ENCODE measurements at regions not wholly inside any gene's neighbourhood (a gene's known extent, or its start where the extent isn't known, plus 50 kb on each side); places are given as distances from the start of the nearest gene placed in this dataset.

DNA sequence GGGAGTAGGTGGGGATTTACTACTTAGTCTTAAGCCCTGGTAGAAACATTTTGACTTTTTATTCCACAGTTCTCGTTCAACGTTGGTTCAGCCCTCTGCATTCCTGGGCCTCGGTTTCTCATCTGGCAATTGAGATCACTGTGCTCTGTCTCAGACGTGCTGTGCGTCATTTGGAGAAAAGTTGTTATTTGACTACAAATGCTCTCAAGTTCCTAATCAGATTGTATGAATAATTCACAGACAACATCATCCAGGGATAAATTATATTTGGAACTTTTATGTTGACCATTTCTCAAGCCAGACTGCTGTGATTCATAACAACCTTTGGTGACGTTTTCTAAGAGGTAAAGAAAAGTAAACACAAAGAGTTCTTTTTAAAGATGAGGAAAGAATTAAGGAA is 69.2 kb downstream of the BLID start:
- H3K79me2 ChIP-seq (ENCODE audit: control insufficient read depth, insufficient read depth, low read length, poor library complexity) = no peaks in the 10 kb centered on the region
- no peak overlapping the region for H3K4me2 ChIP-seq (ENCODE audit: low read length)
- H2AK5ac ChIP-seq (ENCODE audit: low read length) = no peak overlapping the region
- no peak overlapping the region for H3K9ac ChIP-seq (ENCODE audit: low read length)
- no peaks in the 10 kb centered on the region for H3K9me3 ChIP-seq (ENCODE audit: insufficient read depth, low read depth, low read length)
- H3K18ac ChIP-seq (ENCODE audit: low read length) = no peak overlapping the region
- H2BK12ac ChIP-seq (ENCODE audit: low read length) = no peak overlapping the region
- no peak overlapping the region for H4K8ac ChIP-seq (ENCODE audit: low read depth, low read length)
- no peaks in the 10 kb centered on the region for H3K4me1 ChIP-seq (ENCODE audit: control insufficient read depth in 1 of 2, insufficient read depth in 2 of 2, low read length in 2 of 2)
- H4K12ac ChIP-seq (ENCODE audit: low read depth, low read length) = no peak overlapping the region
- H3K4me3 ChIP-seq (ENCODE audit: low read depth, low read length) = no peak overlapping the region
- H3K27me3 ChIP-seq (ENCODE audit: insufficient read depth, low read length) = no peaks in the 10 kb centered on the region
- H2BK5ac ChIP-seq (ENCODE audit: low read depth, low read length, poor library complexity) = no peak overlapping the region
- no CpG with 5 or more reads among the region's 6 CpGs for WGBS (ENCODE audit: extremely low coverage, insufficient coverage, insufficient read length)
- no peak overlapping the region for H3K27ac ChIP-seq (ENCODE audit: low read depth, low read length)
- H2AFZ ChIP-seq (ENCODE audit: insufficient read depth, low read length, poor library complexity) = no peak overlapping the region
- DNase-seq = no peak
- H3K23ac ChIP-seq (ENCODE audit: low read length) = no peak overlapping the region
- no peak overlapping the region for H4K91ac ChIP-seq (ENCODE audit: low read depth, low read length)
- no peak overlapping the region for H3K4ac ChIP-seq (ENCODE audit: low read depth, low read length)
- H3K14ac ChIP-seq (ENCODE audit: low read length) = no peak overlapping the region
- H3K36me3 ChIP-seq (ENCODE audit: control insufficient read depth in 1 of 2, insufficient read depth in 2 of 2, low read length in 2 of 2) = no peaks in the 10 kb centered on the region
- H2BK120ac ChIP-seq (ENCODE audit: insufficient read depth, low read length, poor library complexity) = no peak overlapping the region
- no peaks in the 10 kb centered on the region for H3K79me1 ChIP-seq (ENCODE audit: low read length)

DNA sequence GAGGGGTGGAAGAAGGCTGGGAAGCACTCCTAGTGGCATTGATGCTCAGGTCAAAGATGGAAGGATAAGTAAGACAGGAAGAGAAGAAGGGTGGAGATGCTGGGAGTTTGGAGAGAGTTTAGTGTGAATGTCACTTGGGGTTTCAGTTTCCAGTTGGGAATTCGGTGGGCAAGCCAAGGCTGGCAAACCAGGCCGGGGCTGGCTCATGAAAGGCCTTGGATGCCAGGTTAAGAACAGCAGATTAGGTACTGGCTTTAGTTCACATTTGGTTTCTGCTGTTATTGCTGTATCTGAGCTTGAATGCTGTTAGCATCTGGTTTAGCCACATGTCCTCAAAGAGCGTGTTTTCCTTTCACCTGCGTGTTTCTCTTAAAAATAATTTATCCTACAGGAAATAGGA is 69.6 kb downstream of the BLID start:
- Histone ChIP-seq H2BK120ac (ENCODE audit: insufficient read depth, low read length, poor library complexity) (no peak overlapping the region), H3K36me3 (ENCODE audit: control insufficient read depth in 1 of 2, insufficient read depth in 2 of 2, low read length in 2 of 2) (no peaks in the 10 kb centered on the region), H3K14ac (ENCODE audit: low read length) (no peak overlapping the region), H2AK5ac (ENCODE audit: low read length) (no peak overlapping the region), H3K4me2 (ENCODE audit: low read length) (no peak overlapping the region), H4K8ac (ENCODE audit: low read depth, low read length) (no peak overlapping the region), H2AFZ (ENCODE audit: insufficient read depth, low read length, poor library complexity) (no peak overlapping the region), H3K27ac (ENCODE audit: low read depth, low read length) (no peak overlapping the region), H3K9ac (ENCODE audit: low read length) (no peak overlapping the region), H2BK5ac (ENCODE audit: low read depth, low read length, poor library complexity) (no peak overlapping the region), H3K79me1 (ENCODE audit: low read length) (no peaks in the 10 kb centered on the region), H3K23ac (ENCODE audit: low read length) (no peak overlapping the region), H2BK12ac (ENCODE audit: low read length) (no peak overlapping the region), H3K9me3 (ENCODE audit: insufficient read depth, low read depth, low read length) (no peaks in the 10 kb centered on the region), H4K91ac (ENCODE audit: low read depth, low read length) (no peak overlapping the region), H3K4me1 (ENCODE audit: control insufficient read depth in 1 of 2, insufficient read depth in 2 of 2, low read length in 2 of 2) (no peaks in the 10 kb centered on the region), H4K12ac (ENCODE audit: low read depth, low read length) (no peak overlapping the region), H3K4ac (ENCODE audit: low read depth, low read length) (no peak overlapping the region), H3K79me2 (ENCODE audit: control insufficient read depth, insufficient read depth, low read length, poor library complexity) (no peaks in the 10 kb centered on the region), H3K27me3 (ENCODE audit: insufficient read depth, low read length) (no peaks in the 10 kb centered on the region), H3K18ac (ENCODE audit: low read length) (no peak overlapping the region), H3K4me3 (ENCODE audit: low read depth, low read length) (no peak overlapping the region)
- WGBS (ENCODE audit: extremely low coverage, insufficient coverage, insufficient read length) = no CpG with 5 or more reads among the region's 4 CpGs
- no peak for DNase-seq

DNA sequence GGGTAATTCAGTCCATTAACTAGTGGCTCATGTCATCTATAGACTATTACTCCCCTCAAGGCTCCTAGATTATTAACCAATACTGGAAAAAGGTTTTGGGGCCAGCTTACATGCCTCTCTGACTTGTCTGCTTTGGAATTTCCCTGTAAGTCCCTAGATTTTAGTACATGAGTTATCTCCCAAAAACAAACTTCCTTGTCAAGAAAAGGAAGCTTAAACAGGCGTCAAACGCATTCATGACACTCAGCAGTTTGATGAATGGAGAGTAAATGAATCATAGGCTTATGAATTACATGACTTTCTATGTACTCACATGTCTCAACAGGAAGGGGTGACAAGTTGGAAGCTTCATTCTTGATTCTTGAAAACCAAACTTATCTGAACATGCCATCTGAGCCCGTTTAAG is 70.8 kb downstream of the BLID start:
- Histone ChIP-seq H3K4me2 (ENCODE audit: low read length) (no peak overlapping the region), H4K12ac (ENCODE audit: low read depth, low read length) (no peak overlapping the region), H3K23ac (ENCODE audit: low read length) (no peak overlapping the region), H2BK5ac (ENCODE audit: low read depth, low read length, poor library complexity) (no peak overlapping the region), H3K27me3 (ENCODE audit: insufficient read depth, low read length) (no peaks in the 10 kb centered on the region), H3K79me1 (ENCODE audit: low read length) (peaks cover 2% of the 10 kb centered on the region), H2BK12ac (ENCODE audit: low read length) (no peak overlapping the region), H3K27ac (ENCODE audit: low read depth, low read length) (no peak overlapping the region), H2AFZ (ENCODE audit: insufficient read depth, low read length, poor library complexity) (no peak overlapping the region), H3K79me2 (ENCODE audit: control insufficient read depth, insufficient read depth, low read length, poor library complexity) (no peaks in the 10 kb centered on the region), H4K8ac (ENCODE audit: low read depth, low read length) (no peak overlapping the region), H3K9me3 (ENCODE audit: insufficient read depth, low read depth, low read length) (no peaks in the 10 kb centered on the region), H3K14ac (ENCODE audit: low read length) (no peak overlapping the region), H4K91ac (ENCODE audit: low read depth, low read length) (no peak overlapping the region), H3K18ac (ENCODE audit: low read length) (no peak overlapping the region), H2BK120ac (ENCODE audit: insufficient read depth, low read length, poor library complexity) (no peak overlapping the region), H3K36me3 (ENCODE audit: control insufficient read depth in 1 of 2, insufficient read depth in 2 of 2, low read length in 2 of 2) (no peaks in the 10 kb centered on the region), H3K4me1 (ENCODE audit: control insufficient read depth in 1 of 2, insufficient read depth in 2 of 2, low read length in 2 of 2) (no peaks in the 10 kb centered on the region), H3K4ac (ENCODE audit: low read depth, low read length) (no peak overlapping the region), H3K4me3 (ENCODE audit: low read depth, low read length) (no peak overlapping the region), H3K9ac (ENCODE audit: low read length) (no peak overlapping the region), H2AK5ac (ENCODE audit: low read length) (no peak overlapping the region)
- DNase-seq = peak in 1 of 2 donors; percentile 25
- no CpG with 5 or more reads among the region's 3 CpGs for WGBS (ENCODE audit: extremely low coverage, insufficient coverage, insufficient read length)

DNA sequence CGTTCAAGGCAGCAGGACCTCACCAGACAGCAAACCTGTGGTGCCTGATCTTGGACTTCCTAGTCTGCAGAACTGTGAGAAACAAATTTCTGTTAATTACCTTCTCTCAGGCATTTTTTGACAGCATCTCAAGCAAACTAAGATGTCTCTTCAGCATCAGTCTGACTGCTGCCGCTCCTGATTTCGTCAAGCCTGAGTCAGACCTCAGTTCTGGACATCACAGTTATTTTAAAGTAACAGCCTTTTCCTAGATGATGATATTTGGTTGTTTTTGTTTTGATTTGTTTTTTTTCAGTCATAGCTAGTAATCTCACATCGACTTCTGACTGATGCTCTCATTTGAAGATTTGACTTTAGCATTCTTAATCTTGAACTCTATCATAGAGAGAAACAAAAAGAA is 71.9 kb downstream of the BLID start:
- Histone ChIP-seq H3K27me3 (ENCODE audit: insufficient read depth, low read length) (no peaks in the 10 kb centered on the region), H3K14ac (ENCODE audit: low read length) (no peak overlapping the region), H4K12ac (ENCODE audit: low read depth, low read length) (no peak overlapping the region), H3K4me2 (ENCODE audit: low read length) (no peak overlapping the region), H3K27ac (ENCODE audit: low read depth, low read length) (no peak overlapping the region), H2AFZ (ENCODE audit: insufficient read depth, low read length, poor library complexity) (no peak overlapping the region), H3K79me1 (ENCODE audit: low read length) (peaks cover 2% of the 10 kb centered on the region), H3K9me3 (ENCODE audit: insufficient read depth, low read depth, low read length) (no peaks in the 10 kb centered on the region), H3K79me2 (ENCODE audit: control insufficient read depth, insufficient read depth, low read length, poor library complexity) (no peaks in the 10 kb centered on the region), H2AK5ac (ENCODE audit: low read length) (no peak overlapping the region), H3K9ac (ENCODE audit: low read length) (no peak overlapping the region), H2BK12ac (ENCODE audit: low read length) (no peak overlapping the region), H3K36me3 (ENCODE audit: control insufficient read depth in 1 of 2, insufficient read depth in 2 of 2, low read length in 2 of 2) (no peaks in the 10 kb centered on the region), H3K4me1 (ENCODE audit: control insufficient read depth in 1 of 2, insufficient read depth in 2 of 2, low read length in 2 of 2) (no peaks in the 10 kb centered on the region), H3K23ac (ENCODE audit: low read length) (no peak overlapping the region), H4K91ac (ENCODE audit: low read depth, low read length) (no peak overlapping the region), H4K8ac (ENCODE audit: low read depth, low read length) (no peak overlapping the region), H2BK120ac (ENCODE audit: insufficient read depth, low read length, poor library complexity) (no peak overlapping the region), H3K18ac (ENCODE audit: low read length) (no peak overlapping the region), H3K4me3 (ENCODE audit: low read depth, low read length) (no peak overlapping the region), H3K4ac (ENCODE audit: low read depth, low read length) (no peak overlapping the region), H2BK5ac (ENCODE audit: low read depth, low read length, poor library complexity) (no peak overlapping the region)
- WGBS (ENCODE audit: extremely low coverage, insufficient coverage, insufficient read length) = no CpG with 5 or more reads among the region's 4 CpGs
- no peak for DNase-seq
